ENCODE measurements at regions not wholly inside any gene's neighbourhood (a gene's known extent, or its start where the extent isn't known, plus 50 kb on each side); places are given as distances from the start of the nearest gene placed in this dataset.
"Not testable (repeated sequence)": the region's sequence is repeated elsewhere in the genome, so short reads cannot be mapped to it uniquely, and the experiment has no call there.

DNA sequence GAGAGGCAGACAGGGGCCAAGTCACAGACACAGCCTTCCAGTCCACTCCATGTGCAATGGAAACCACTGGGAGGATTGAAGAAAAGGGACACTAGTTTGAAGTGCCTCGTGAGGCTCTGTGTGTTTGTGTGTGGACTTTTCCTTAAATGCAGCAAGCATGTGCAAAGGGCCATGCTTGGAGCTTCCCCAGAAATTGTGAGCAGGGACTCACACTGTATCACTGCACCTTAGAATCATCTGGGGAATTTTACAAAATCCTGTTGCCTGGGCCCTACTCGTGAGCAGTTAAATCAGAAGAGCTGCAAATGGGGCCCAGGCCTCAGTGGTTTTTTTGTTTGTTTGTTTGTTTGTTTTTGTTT lies 137.8 kb downstream of the TRIM43 start:
- DNase-seq = no peak
- no CpG with 5 or more reads among the region's 2 CpGs for WGBS (ENCODE audit: insufficient coverage)
- H3K9me3 Mint-ChIP-seq = no peaks in the 10 kb centered on the region
- POLR2A ChIA-PET = no interaction called here
- H3K27me3 Mint-ChIP-seq = peaks cover 14 to 16% of the 10 kb centered on the region in 2 donors
- Histone ChIP-seq H3K27ac (ENCODE audit: low read length) (no peak overlapping the region), H3K9me3 (no peaks in the 10 kb centered on the region), H3K4me1 (ENCODE audit: control insufficient read depth in 1 of 2, extremely low read depth in 1 of 2, insufficient read depth in 2 of 2, low read length in 2 of 2) (no peaks in the 10 kb centered on the region), H3K4me3 (ENCODE audit: control insufficient read depth in 1 of 2, extremely low read depth in 1 of 2, low read length in 1 of 2) (no peak overlapping the region), H3K27me3 (replicated peaks in 1 of 2; ENCODE audit: control insufficient read depth in 2 of 2, extremely low read depth in 1 of 2, insufficient read depth in 2 of 2, low read length in 1 of 2) (peaks cover 0 to 9% of the 10 kb centered on the region in 2 experiments), H3K36me3 (ENCODE audit: control insufficient read depth in 2 of 2, extremely low read depth in 1 of 2, insufficient read depth in 1 of 2, low read length in 1 of 2) (no peaks in the 10 kb centered on the region)
- no peak overlapping the region for H3K27ac Mint-ChIP-seq
- ATAC-seq (replicated peaks in 1 of 4) = no peak
- no peaks in the 10 kb centered on the region for H3K36me3 Mint-ChIP-seq
- H3K4me1 Mint-ChIP-seq = no peaks in the 10 kb centered on the region
- CTCF ChIA-PET = no interaction called here
- H3K4me3 Mint-ChIP-seq = no peak overlapping the region

DNA sequence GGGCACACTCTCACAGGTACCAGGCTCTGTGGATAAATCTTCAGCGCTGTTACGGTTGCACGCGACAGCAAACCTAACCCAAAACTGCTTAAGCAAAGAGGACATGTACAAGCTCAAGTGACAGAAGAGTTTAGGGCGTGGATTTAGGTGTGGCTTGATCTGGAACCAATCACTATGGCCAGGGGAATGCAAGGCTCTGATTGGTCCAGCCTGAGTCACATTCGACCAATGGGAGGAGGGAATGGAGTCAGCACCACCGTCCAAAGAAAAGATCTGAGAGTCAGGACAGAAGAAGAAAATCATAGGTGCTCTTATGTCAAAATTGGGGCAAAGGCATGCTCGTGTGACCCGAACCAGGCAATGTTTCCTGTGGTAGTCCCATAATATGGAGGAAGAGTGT lies 139.0 kb downstream of the TRIM43 start:
- no peak for DNase-seq
- Histone ChIP-seq H3K36me3 (ENCODE audit: control insufficient read depth in 2 of 2, extremely low read depth in 1 of 2, insufficient read depth in 1 of 2, low read length in 1 of 2) (no peaks in the 10 kb centered on the region), H3K9me3 (no peaks in the 10 kb centered on the region), H3K4me3 (ENCODE audit: control insufficient read depth in 1 of 2, extremely low read depth in 1 of 2, low read length in 1 of 2) (no peak overlapping the region), H3K27ac (ENCODE audit: low read length) (no peak overlapping the region), H3K27me3 (replicated peaks in 1 of 2; ENCODE audit: control insufficient read depth in 2 of 2, extremely low read depth in 1 of 2, insufficient read depth in 2 of 2, low read length in 1 of 2) (peaks cover 0 to 9% of the 10 kb centered on the region in 2 experiments), H3K4me1 (ENCODE audit: control insufficient read depth in 1 of 2, extremely low read depth in 1 of 2, insufficient read depth in 2 of 2, low read length in 2 of 2) (no peaks in the 10 kb centered on the region)
- ATAC-seq (replicated peaks in 1 of 4) = no peak
- Mint-ChIP-seq H3K36me3 (no peaks in the 10 kb centered on the region), H3K4me1 (no peaks in the 10 kb centered on the region), H3K9me3 (no peaks in the 10 kb centered on the region), H3K4me3 (no peak overlapping the region), H3K27ac (no peak overlapping the region), H3K27me3 (peaks cover 22 to 24% of the 10 kb centered on the region in 2 donors)
- 74% methylated on average over 4 of the region's 9 CpGs for WGBS (ENCODE audit: insufficient coverage)
- POLR2A ChIA-PET = no interaction called here
- CTCF ChIA-PET = no interaction called here

DNA sequence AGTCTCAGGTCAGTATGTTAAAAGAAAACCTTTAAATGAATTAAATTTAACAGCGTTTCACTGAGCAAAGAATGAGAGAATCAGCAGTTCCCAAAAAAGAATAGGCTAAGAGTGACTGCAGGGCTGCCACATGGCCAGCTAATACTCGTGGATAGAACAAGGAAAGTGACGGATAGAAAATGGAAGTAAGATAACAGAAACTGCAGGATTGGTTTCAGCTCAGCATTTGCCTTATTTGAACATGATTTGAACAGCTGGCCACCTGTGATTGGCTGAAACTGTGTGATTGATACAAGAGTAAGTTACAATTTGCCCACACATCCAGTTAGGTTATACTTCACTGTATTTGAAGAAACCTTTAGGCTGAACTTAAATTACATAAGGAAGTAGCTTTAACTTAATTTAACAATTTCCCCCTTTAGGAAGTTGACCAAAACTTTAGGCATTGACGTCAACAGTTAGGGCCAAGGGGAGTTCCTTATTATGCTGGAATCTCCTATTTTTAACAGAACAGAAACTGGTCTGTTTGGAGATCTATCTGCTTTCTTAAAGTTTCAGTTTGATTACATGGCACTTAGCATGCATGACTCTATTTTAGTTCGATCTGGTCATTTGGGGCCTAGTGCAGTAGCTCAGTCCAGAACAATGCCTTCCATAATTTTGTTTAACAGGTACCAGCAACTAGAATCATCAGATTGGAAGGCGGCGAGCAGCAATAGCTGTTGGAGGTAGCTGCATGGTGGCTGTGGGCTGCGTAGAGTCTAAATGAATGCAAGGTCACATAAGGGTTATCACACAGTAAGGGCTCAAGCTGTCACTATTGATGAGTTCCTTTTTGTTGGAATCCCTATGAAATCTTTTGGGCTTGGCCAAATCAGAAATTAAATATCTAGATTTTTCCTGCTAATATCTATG lies 143.4 kb downstream of the TRIM43 start:
- Mint-ChIP-seq H3K27ac (no peak overlapping the region), H3K27me3 (peaks cover 28 to 29% of the 10 kb centered on the region in 2 donors), H3K4me3 (no peak overlapping the region), H3K36me3 (no peaks in the 10 kb centered on the region), H3K4me1 (no peaks in the 10 kb centered on the region), H3K9me3 (no peaks in the 10 kb centered on the region)
- ChIA-PET CTCF (no interaction called here), POLR2A (no interaction called here)
- DNase-seq (no peak), ATAC-seq (replicated peaks in 1 of 4) (no peak)
- Histone ChIP-seq H3K27ac (ENCODE audit: low read length) (no peak overlapping the region), H3K36me3 (ENCODE audit: control insufficient read depth in 2 of 2, extremely low read depth in 1 of 2, insufficient read depth in 1 of 2, low read length in 1 of 2) (no peaks in the 10 kb centered on the region), H3K27me3 (replicated peaks in 1 of 2; ENCODE audit: control insufficient read depth in 2 of 2, extremely low read depth in 1 of 2, insufficient read depth in 2 of 2, low read length in 1 of 2) (peaks cover 0 to 9% of the 10 kb centered on the region in 2 experiments), H3K4me3 (ENCODE audit: control insufficient read depth in 1 of 2, extremely low read depth in 1 of 2, low read length in 1 of 2) (no peak overlapping the region), H3K9me3 (no peaks in the 10 kb centered on the region), H3K4me1 (ENCODE audit: control insufficient read depth in 1 of 2, extremely low read depth in 1 of 2, insufficient read depth in 2 of 2, low read length in 2 of 2) (no peaks in the 10 kb centered on the region)
- 81% methylated on average over 5 of the region's 8 CpGs for WGBS (ENCODE audit: insufficient coverage)

DNA sequence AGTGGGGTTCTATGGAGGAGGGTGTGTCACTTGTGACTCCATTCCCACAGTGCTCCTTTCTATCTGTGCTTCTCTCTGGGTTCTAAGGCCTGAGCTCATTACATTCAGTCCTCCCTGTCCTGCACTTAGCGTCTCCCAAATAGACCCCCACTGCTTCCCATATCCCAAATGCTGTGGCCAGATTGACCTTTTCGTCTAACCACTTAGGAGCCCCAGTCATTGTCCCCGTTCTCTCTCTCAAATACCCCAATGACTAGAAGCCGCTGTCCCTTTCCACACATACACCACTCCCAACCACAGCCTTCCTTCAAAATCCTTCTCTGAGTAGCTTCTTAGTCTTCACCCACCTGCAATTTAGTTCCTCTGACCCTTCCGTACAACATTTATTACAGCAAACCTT lies 146.5 kb downstream of the TRIM43 start:
- ATAC-seq (replicated peaks in 1 of 4) = no peak
- Histone ChIP-seq H3K27me3 (replicated peaks in 1 of 2; ENCODE audit: control insufficient read depth in 2 of 2, extremely low read depth in 1 of 2, insufficient read depth in 2 of 2, low read length in 1 of 2) (no peaks in the 10 kb centered on the region), H3K36me3 (ENCODE audit: control insufficient read depth in 2 of 2, extremely low read depth in 1 of 2, insufficient read depth in 1 of 2, low read length in 1 of 2) (no peaks in the 10 kb centered on the region), H3K4me1 (ENCODE audit: control insufficient read depth in 1 of 2, extremely low read depth in 1 of 2, insufficient read depth in 2 of 2, low read length in 2 of 2) (no peaks in the 10 kb centered on the region), H3K9me3 (no peaks in the 10 kb centered on the region), H3K27ac (ENCODE audit: low read length) (no peak overlapping the region), H3K4me3 (ENCODE audit: control insufficient read depth in 1 of 2, extremely low read depth in 1 of 2, low read length in 1 of 2) (no peak overlapping the region)
- Mint-ChIP-seq H3K9me3 (no peaks in the 10 kb centered on the region), H3K36me3 (no peaks in the 10 kb centered on the region), H3K27me3 (peaks cover 30% of the 10 kb centered on the region in 2 donors), H3K27ac (no peak overlapping the region), H3K4me1 (no peaks in the 10 kb centered on the region), H3K4me3 (no peak overlapping the region)
- no peak for DNase-seq
- CTCF ChIA-PET = no interaction called here
- POLR2A ChIA-PET = no interaction called here
- 89% methylated on average over 5 of the region's 5 CpGs for WGBS (ENCODE audit: insufficient coverage)

DNA sequence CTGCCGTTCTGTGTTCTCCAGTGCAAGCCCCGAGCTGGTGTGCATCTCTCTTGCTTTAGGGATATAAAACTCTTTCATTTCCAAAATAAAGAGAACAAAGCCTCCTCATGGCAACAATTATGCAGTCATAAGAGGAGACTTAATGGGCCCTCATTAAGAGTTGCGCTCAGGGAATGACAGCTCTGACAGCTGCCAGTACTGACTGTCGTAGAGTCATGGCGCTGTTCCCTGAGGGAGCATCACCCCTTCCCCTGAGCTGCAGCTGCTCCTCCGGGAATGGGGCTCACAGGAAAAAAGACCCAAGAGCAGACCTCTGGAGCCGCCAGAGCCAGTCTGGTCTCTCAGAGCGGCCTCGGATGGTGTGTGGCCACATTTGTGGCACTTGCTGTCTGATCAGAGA lies 160.3 kb downstream of the TRIM43 start:
- H3K4me1 ChIP-seq (ENCODE audit: control insufficient read depth in 1 of 2, extremely low read depth in 1 of 2, insufficient read depth in 2 of 2, low read length in 2 of 2); CTCF ChIA-PET; DNase-seq; H3K4me1 Mint-ChIP-seq; H3K36me3 ChIP-seq (ENCODE audit: control insufficient read depth in 2 of 2, extremely low read depth in 1 of 2, insufficient read depth in 1 of 2, low read length in 1 of 2); H3K4me3 ChIP-seq (ENCODE audit: control insufficient read depth in 1 of 2, extremely low read depth in 1 of 2, low read length in 1 of 2); ATAC-seq (replicated peaks in 1 of 4); H3K4me3 Mint-ChIP-seq; H3K27ac ChIP-seq (ENCODE audit: low read length); H3K27ac Mint-ChIP-seq; POLR2A ChIA-PET; H3K9me3 Mint-ChIP-seq; H3K9me3 ChIP-seq; H3K36me3 Mint-ChIP-seq: not testable (repeated sequence)
- peaks cover 0 to 14% of the 10 kb centered on the region in 2 experiments for H3K27me3 ChIP-seq (replicated peaks in 1 of 2; ENCODE audit: control insufficient read depth in 2 of 2, extremely low read depth in 1 of 2, insufficient read depth in 2 of 2, low read length in 1 of 2)
- peaks cover 12% of the 10 kb centered on the region in 2 donors for H3K27me3 Mint-ChIP-seq
- 98% methylated on average over 6 of the region's 9 CpGs for WGBS (ENCODE audit: insufficient coverage)

DNA sequence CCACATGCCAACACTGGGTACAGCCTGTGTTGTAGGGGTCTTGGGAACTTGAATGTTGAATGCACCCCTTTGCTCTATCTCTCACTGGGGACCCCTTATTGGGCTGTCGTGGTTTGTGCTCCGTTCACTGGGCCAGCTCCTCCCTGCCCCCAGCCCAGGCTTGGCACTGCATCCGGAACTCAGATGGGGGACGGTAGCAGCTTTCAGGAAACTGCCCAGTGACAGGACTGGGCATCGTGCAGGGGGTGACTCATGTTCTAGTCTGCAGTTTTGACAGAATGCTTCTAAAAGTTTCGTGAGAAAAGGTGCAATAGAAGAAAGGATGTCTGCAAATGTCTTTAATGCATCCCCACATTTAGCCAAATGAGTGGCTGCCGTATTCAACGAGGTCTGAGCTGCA lies 162.0 kb downstream of the TRIM43 start:
- H3K27me3 ChIP-seq (replicated peaks in 1 of 2; ENCODE audit: control insufficient read depth in 2 of 2, extremely low read depth in 1 of 2, insufficient read depth in 2 of 2, low read length in 1 of 2) = peaks cover 0 to 14% of the 10 kb centered on the region in 2 experiments
- CTCF ChIA-PET; DNase-seq; H3K4me3 ChIP-seq (ENCODE audit: control insufficient read depth in 1 of 2, extremely low read depth in 1 of 2, low read length in 1 of 2); ATAC-seq (replicated peaks in 1 of 4); H3K27ac Mint-ChIP-seq; H3K9me3 ChIP-seq; H3K9me3 Mint-ChIP-seq; H3K27me3 Mint-ChIP-seq; H3K4me1 Mint-ChIP-seq; H3K4me1 ChIP-seq (ENCODE audit: control insufficient read depth in 1 of 2, extremely low read depth in 1 of 2, insufficient read depth in 2 of 2, low read length in 2 of 2); POLR2A ChIA-PET; H3K36me3 Mint-ChIP-seq; H3K27ac ChIP-seq (ENCODE audit: low read length); H3K4me3 Mint-ChIP-seq; H3K36me3 ChIP-seq (ENCODE audit: control insufficient read depth in 2 of 2, extremely low read depth in 1 of 2, insufficient read depth in 1 of 2, low read length in 1 of 2): not testable (repeated sequence)
- WGBS (ENCODE audit: insufficient coverage) = 74% methylated on average over 4 of the region's 8 CpGs

DNA sequence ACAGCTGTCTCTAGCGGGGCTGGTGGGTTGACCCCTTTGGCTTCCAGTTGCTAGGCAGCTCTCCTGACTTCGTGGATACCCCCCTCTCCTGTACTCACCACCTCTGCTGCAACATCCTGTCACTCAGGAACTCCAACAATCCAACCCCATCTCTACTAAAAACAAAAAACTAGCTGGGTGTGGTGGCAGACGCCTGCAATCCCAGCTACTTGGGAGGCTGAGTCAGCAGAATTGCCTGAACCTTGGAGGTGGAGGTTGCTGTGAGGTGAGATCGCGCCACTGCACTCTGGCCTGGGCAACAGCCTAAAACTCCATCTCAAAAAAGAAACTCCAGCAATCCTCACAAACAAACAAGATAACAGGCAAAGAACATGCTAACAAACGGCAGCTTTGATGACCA lies 162.4 kb downstream of the TRIM43 start:
- 100% methylated on average over 1 of the region's 6 CpGs for WGBS (ENCODE audit: insufficient coverage)
- H3K27me3 Mint-ChIP-seq; CTCF ChIA-PET; H3K4me1 ChIP-seq (ENCODE audit: control insufficient read depth in 1 of 2, extremely low read depth in 1 of 2, insufficient read depth in 2 of 2, low read length in 2 of 2); H3K27ac ChIP-seq (ENCODE audit: low read length); H3K4me3 Mint-ChIP-seq; H3K9me3 Mint-ChIP-seq; ATAC-seq (replicated peaks in 1 of 4); DNase-seq; H3K27ac Mint-ChIP-seq; H3K4me3 ChIP-seq (ENCODE audit: control insufficient read depth in 1 of 2, extremely low read depth in 1 of 2, low read length in 1 of 2); H3K9me3 ChIP-seq; H3K4me1 Mint-ChIP-seq; H3K36me3 Mint-ChIP-seq; POLR2A ChIA-PET; H3K36me3 ChIP-seq (ENCODE audit: control insufficient read depth in 2 of 2, extremely low read depth in 1 of 2, insufficient read depth in 1 of 2, low read length in 1 of 2): not testable (repeated sequence)
- H3K27me3 ChIP-seq (replicated peaks in 1 of 2; ENCODE audit: control insufficient read depth in 2 of 2, extremely low read depth in 1 of 2, insufficient read depth in 2 of 2, low read length in 1 of 2) = peaks cover 0 to 14% of the 10 kb centered on the region in 2 experiments
